ACHN (cell line): ENCODE measurements at regions not wholly inside any gene's neighbourhood (a gene's known extent, or its start where the extent isn't known, plus 50 kb on each side); places are given as distances from the start of the nearest gene placed in this dataset.

Experiments used
- DNase-seq: peaks from one replicate; pipeline ENCODE4 v3.0.0-alpha.2; 2015
- in situ Hi-C: cut with HindIII; loops from 2 replicates; pipeline ENCODE4 v1.10.0; 2017; ENCODE audit warnings: low sequenced_read_pairs, low pct_ligation_motif_present, low pct_unique_long_range_greater_than_20kb

GRCh38 chr2:220849433-220849832 lies 722.7 kb downstream of the EPHA4 start:
- in situ Hi-C loops, result no loop called here
- no peak for DNase-seq

DNA sequence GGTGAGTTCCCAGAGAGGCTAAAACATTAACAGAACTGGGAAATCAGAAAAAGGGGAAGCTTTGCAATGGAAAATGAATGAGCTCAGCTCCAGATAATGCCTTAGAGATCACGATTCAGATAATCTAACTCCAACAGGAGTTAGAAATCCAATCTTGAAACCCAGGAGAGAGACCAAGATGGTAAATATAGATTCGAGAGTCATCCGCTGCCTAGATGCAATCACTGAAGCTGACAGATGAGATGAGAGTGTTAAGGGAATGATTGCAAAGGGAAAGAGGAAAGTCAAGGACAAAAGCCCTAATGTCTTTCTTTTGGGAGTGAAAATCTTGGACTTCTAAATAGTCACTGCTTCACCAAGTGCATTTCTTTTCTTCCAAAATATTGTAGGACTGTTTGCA lies 722.0 kb downstream of the EPHA4 start:
- no peak for DNase-seq
- in situ Hi-C loops, result no loop called here

GRCh38 chr2:220855296-220855695 lies 716.8 kb downstream of the EPHA4 start:
- no peak for DNase-seq
- in situ Hi-C loops, result no loop called here

GRCh38 chr2:220856486-220856885 lies 715.6 kb downstream of the EPHA4 start:
- no peak for DNase-seq
- in situ Hi-C loops, result no loop called here

- in situ Hi-C loops, result no loop called here
- DNase-seq, result no peak
These were observed 714.7 kb downstream of the EPHA4 start for GRCh38 chr2:220857368-220857767.

- DNase-seq, result no peak
- in situ Hi-C loops, result no loop called here
These were observed 714.0 kb downstream of the EPHA4 start for GRCh38 chr2:220858101-220858500.

DNA sequence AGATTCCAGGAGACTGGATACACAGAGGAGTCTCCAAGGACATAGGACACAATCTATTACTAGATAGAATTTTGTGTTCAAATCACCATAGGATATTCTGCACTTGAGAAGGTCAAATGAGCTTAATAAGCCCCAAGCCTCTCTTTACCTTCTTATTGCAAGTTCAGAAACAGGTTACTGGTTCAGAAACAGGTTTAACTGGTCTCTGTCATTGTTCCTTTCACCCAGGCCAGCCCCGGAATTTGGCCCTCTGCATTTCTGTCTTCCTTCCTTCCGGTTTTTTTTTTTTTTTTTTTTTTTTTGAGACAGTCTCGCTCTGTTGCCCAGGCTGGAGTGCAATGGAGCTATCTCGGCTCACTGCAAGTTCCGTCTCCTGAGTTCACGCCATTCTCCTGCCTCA lies 700.2 kb downstream of the EPHA4 start:
- in situ Hi-C loops, result no loop called here
- DNase-seq, result no peak

DNA sequence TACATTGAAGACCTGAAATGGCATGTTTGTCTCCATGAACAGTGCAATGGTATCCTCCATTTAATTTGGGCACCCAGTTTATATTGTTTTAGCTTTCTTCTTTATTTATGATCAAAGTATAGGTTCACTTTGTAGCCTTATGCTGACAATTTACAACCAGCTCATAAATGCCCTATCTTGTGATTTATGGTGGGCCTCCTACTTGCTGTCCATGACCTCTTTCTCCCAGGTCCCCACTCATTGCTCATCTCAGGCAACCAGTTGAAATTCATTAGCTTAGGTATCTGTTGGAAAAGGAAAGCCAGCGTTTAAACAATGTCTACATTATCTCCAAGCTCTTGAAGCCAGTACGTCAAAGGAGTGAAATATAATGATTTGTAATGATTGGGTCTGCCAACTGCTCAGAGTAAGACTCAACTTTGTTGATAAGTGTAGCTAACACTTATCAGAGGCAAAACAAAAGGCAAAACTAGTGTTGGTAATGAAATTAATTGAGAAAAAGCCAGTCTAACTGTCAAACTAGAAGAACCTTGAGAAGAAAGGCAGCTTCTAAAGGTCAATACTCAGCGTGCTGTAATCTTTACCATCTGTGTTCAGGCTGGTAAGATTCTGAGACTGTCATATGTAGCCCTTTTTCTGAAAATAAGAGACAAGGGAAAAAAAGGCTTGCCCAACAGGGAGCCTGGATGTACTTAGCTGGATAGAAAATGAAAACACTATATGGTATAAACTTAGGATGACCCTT lies 695.9 kb downstream of the EPHA4 start:
- no peak for DNase-seq
- in situ Hi-C loops, result no loop called here

GRCh38 chr2:220877491-220877890 lies 694.6 kb downstream of the EPHA4 start:
- DNase-seq, result no peak
- in situ Hi-C loops, result no loop called here

- in situ Hi-C loops, result no loop called here
- no peak for DNase-seq
These were observed 694.2 kb downstream of the EPHA4 start for GRCh38 chr2:220877897-220878296.

DNA sequence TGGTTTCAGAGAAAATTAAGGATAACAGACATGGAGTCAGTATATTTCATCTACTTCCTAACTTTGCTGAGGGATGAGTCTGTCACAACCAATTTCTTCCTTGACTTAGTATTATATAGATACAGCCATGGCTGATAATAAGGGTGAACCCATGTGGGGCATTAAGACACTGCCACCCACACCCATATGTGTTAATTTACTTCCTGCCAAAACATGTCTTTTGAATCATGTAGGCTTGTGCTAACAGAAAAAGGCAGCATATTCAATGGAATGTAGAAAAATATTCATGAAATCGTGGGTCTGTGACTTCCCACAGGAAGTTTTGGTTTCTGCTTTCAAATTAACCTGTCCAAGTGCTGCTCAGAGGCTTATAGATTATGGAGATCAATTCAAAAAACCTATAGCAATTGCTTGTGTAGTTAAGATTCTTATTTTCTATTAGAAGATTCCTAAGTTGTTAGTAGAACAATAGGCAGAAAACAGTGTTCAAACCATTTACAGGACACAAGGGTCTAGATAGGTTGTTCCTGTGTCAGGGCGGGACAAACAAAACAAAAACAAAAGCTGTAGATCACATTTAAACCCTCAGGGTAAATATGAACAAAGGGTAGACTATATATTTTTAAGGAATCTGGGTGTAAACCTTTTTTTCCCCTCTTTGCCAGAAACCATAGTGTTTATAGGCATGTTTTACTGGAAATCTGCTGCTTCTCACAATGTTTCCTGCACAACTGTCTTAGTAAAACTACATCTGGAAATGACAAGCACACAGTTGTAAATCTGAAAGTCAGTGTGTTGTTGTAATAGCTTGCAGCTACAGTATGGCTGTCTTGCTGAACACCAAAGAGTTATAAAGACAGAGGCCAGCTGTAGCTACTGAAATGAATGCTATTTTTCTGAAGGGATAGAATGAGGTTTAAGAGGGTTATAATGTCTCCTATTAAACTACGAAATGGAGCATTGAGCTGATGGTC lies 691.2 kb downstream of the EPHA4 start:
- in situ Hi-C loops, result no loop called here
- no peak for DNase-seq

GRCh38 chr2:220882507-220882906 lies 689.6 kb downstream of the EPHA4 start:
- in situ Hi-C loops, result no loop called here
- DNase-seq, result no peak

GRCh38 chr2:220885593-220885992 lies 686.5 kb downstream of the EPHA4 start:
- DNase-seq, result no peak
- in situ Hi-C loops, result no loop called here

GRCh38 chr2:220887271-220887870 lies 684.7 kb downstream of the EPHA4 start:
- no peak for DNase-seq
- in situ Hi-C loops, result no loop called here

- in situ Hi-C loops, result no loop called here
- no peak for DNase-seq
These were observed 684.2 kb downstream of the EPHA4 start for GRCh38 chr2:220887876-220888275.

GRCh38 chr2:220890931-220891330 lies 681.2 kb downstream of the EPHA4 start:
- in situ Hi-C loops, result no loop called here
- DNase-seq, result no peak

DNA sequence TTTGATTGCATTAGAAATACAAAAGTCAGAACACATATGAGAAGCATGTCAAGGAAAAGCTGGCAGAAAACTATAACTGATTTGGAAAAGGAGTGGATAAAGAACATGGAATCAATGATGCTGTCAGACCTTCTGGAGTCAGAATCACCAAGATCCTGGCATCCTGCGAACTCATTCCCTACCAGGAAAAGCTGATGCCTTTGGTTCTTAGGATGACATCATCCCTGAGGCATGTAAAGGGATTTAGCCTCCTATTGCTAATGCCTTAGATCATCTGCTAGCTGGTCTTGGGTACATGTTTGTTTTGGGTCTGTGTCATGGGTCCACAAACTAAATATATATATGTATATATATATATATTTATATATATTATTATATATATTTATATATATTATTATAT lies 680.7 kb downstream of the EPHA4 start:
- peak; percentile 86 for DNase-seq
- in situ Hi-C loops, result no loop called here

DNA sequence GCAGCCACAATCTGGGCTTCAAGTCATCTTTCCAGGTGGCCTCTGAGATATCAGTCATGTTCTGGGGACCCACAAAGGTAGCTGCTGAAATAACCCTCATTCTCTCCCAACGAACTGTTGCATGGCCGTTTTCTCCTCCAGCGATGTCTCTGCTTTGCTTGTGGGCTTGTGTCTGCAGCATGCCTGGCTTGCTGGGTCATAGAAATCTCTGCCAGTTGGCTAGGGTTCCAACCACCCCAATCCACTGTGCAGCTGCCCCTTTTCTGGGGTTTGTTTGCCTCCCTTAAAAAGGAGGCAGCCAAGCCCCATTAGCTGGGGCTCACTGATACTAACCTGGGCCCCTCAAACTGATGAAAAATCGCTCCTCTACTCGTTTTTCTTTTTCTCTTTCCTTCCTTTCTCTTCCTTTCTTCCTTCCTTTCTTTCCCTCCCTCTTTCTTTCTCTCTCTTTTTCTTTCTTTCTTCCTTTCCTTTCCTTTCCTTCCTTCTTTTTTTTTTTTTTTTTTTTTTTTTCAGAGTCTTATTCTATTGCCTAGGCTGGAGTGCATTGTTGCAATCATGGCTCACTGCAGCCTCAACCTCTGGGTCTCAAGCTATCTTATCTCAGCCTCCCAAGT lies 680.0 kb downstream of the EPHA4 start:
- in situ Hi-C loops, result no loop called here
- DNase-seq, result no peak

DNA sequence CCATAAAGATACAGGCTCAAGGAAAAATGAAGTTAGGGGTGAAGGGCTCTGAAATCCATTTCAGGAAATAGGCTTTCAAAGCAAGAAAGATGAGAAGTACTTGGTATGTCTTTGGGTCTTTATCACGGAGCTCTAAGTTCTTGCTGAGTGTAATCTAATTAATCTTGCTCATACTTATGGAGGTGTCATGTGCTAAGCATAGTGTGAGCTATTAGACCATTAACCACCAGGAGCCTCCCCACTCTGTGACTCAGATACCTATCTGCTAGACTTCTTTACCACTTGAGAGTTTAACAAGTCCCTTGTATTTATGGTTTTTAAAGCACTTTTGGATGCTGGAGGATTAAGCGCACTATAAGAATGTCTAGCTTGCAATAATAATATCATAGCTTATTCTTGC lies 678.7 kb downstream of the EPHA4 start:
- in situ Hi-C loops, result no loop called here
- no peak for DNase-seq
